Thyroid gland (tissue), 4 donors: ENCODE measurements at regions not wholly inside any gene's neighbourhood (a gene's known extent, or its start where the extent isn't known, plus 50 kb on each side); places are given as distances from the start of the nearest gene placed in this dataset.

Experiments used
- POLR2A ChIP-seq, 2 donors: fragments of 450-650 bp; IDR thresholded peaks; one replicate each; pipeline ENCODE4 v1.6.1; 2017; ENCODE audit warnings: antibody characterized with exemption in 2 of 2, mild to moderate bottlenecking in 2 of 2, moderate library complexity in 1 of 2
- TF ChIP-seq, protein P1 (sequence below), 6 experiments: fragments of 200-600 bp in 3 of 6; fragments of 450-650 bp in 3 of 6; sonication (generic) in 3 of 6; IDR thresholded peaks; one replicate each; pipeline ENCODE4 v1.5.1; 2016 to 2019; ENCODE audit warnings: antibody characterized with exemption in 6 of 6, mild to moderate bottlenecking in 2 of 6, inconsistent platforms in 1 of 6, moderate library complexity in 1 of 6

- TF ChIP-seq, protein P1, sequence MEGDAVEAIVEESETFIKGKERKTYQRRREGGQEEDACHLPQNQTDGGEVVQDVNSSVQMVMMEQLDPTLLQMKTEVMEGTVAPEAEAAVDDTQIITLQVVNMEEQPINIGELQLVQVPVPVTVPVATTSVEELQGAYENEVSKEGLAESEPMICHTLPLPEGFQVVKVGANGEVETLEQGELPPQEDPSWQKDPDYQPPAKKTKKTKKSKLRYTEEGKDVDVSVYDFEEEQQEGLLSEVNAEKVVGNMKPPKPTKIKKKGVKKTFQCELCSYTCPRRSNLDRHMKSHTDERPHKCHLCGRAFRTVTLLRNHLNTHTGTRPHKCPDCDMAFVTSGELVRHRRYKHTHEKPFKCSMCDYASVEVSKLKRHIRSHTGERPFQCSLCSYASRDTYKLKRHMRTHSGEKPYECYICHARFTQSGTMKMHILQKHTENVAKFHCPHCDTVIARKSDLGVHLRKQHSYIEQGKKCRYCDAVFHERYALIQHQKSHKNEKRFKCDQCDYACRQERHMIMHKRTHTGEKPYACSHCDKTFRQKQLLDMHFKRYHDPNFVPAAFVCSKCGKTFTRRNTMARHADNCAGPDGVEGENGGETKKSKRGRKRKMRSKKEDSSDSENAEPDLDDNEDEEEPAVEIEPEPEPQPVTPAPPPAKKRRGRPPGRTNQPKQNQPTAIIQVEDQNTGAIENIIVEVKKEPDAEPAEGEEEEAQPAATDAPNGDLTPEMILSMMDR (IDR thresholded peaks at IDR 0.05), result no peak
- TF ChIP-seq POLR2A (IDR thresholded peaks at IDR 0.05), result no peak
These were observed 529.5 kb downstream of the ETS1 start for GRCh38 chr11:128057786-128058395.
